ENCODE measurements at regions not wholly inside any gene's neighbourhood (a gene's known extent, or its start where the extent isn't known, plus 50 kb on each side); places are given as distances from the start of the nearest gene placed in this dataset.
A peak's percentile ranks its signal among the peaks of the same experiment; 100 is the strongest.

DNA sequence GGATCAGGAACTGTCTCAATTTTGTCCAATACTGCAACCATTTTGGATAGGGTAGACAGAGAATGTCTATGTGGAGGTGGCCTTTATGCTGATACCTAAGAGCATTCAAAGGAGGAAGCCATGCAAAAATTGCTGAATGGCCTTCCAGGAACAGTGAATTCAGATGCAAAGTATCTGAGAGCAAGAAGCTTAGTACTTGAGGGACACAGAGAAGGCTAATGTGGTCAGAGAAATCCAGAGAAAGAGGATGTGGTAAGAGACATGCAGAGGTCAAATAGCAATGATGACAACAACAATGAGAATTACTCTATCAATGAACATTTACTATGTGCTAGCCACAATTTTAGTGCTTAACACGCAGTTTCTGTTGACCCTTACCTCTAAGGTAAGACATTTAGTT is 785.6 kb upstream of the KLHL1 start:
- 43% methylated on average over 1 of the region's 1 CpG for WGBS (ENCODE audit: low lambda C conversion rate)
- ChIA-PET CTCF (no interaction called here), POLR2A (no interaction called here)
- Histone ChIP-seq H3K27me3 (ENCODE audit: insufficient read depth) (no peaks in the 10 kb centered on the region), H3K9me2 (no peaks in the 10 kb centered on the region), H3K4me2 (no peak overlapping the region), H3K4me1 (ENCODE audit: control insufficient read depth in 1 of 2, insufficient read depth in 2 of 2, low read depth in 1 of 2, low read length in 1 of 2) (no peaks in the 10 kb centered on the region), H4K20me1 (ENCODE audit: insufficient read depth) (no peaks in the 10 kb centered on the region), H3K36me3 (replicated peaks in 1 of 2; ENCODE audit: control insufficient read depth in 1 of 2, insufficient read depth in 2 of 2, low read length in 1 of 2) (no peaks in the 10 kb centered on the region), H3K9me3 (no peaks in the 10 kb centered on the region), H3K9ac (no peak overlapping the region), H2AFZ (ENCODE audit: low read depth) (0 out of 2 replicates have a peak overlapping the region, but pooled peaks have one; percentile 12), H3K27ac (ENCODE audit: low read depth in 2 of 2, low read length in 1 of 2) (no peak overlapping the region), H3F3A (replicated peaks; ENCODE audit: insufficient read depth) (peaks cover 6% of the 10 kb centered on the region), H3K4me3 (ENCODE audit: low read depth in 2 of 2, low read length in 1 of 2) (no peak overlapping the region), H3K79me2 (ENCODE audit: insufficient read depth) (no peaks in the 10 kb centered on the region)
- DNase-seq, result no peak
- TF ChIP-seq, protein P1, sequence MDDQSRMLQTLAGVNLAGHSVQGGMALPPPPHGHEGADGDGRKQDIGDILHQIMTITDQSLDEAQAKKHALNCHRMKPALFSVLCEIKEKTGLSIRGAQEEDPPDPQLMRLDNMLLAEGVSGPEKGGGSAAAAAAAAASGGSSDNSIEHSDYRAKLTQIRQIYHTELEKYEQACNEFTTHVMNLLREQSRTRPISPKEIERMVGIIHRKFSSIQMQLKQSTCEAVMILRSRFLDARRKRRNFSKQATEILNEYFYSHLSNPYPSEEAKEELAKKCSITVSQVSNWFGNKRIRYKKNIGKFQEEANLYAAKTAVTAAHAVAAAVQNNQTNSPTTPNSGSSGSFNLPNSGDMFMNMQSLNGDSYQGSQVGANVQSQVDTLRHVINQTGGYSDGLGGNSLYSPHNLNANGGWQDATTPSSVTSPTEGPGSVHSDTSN (IDR thresholded peaks at IDR 0.05), result no peak
- no peak for TF ChIP-seq SMC3 (IDR thresholded peaks at IDR 0.05; ENCODE audit: low read depth, low read length)
- TF ChIP-seq POLR2AphosphoS5 (IDR thresholded peaks at IDR 0.05; ENCODE audit: low read depth, low read length), result no peak
- no peak for TF ChIP-seq USF1 (IDR thresholded peaks at IDR 0.05; ENCODE audit: borderline replicate concordance, low read depth)
- no peak for TF ChIP-seq RAD21 (IDR thresholded peaks at IDR 0.05; ENCODE audit: low read length)
- no peak for TF ChIP-seq FOXJ3 (CRISPR knock-in tag; IDR thresholded peaks at IDR 0.05)
- TF ChIP-seq FOSL2 (IDR thresholded peaks at IDR 0.05; ENCODE audit: borderline replicate concordance, low read depth), result no peak
- no peak for TF ChIP-seq RXRA (IDR thresholded peaks at IDR 0.05; ENCODE audit: borderline replicate concordance, low read depth)
- TF ChIP-seq TAF1 (IDR thresholded peaks at IDR 0.05; ENCODE audit: borderline replicate concordance, low read depth, low read length), result no peak
- TF ChIP-seq ELF1 (IDR thresholded peaks at IDR 0.05), result no peak
- no peak for TF ChIP-seq TEAD4 (IDR thresholded peaks at IDR 0.05; ENCODE audit: borderline replicate concordance, insufficient read depth)

- no peaks in the 10 kb centered on the region for H4K20me1 ChIP-seq (ENCODE audit: insufficient read depth)
- no peak overlapping the region for H3K4me3 ChIP-seq (ENCODE audit: low read depth in 2 of 2, low read length in 1 of 2)
- no peaks in the 10 kb centered on the region for H3K9me3 ChIP-seq
- ChIA-PET POLR2A (no interaction called here), CTCF (no interaction called here)
- no peaks in the 10 kb centered on the region for H3K4me1 ChIP-seq (ENCODE audit: control insufficient read depth in 1 of 2, insufficient read depth in 2 of 2, low read depth in 1 of 2, low read length in 1 of 2)
- TF ChIP-seq CHD2 (IDR thresholded peaks at IDR 0.05; ENCODE audit: low read length, partially characterized antibody) (no peak), MAX (IDR thresholded peaks at IDR 0.05; ENCODE audit: low read depth) (no peak)
- H3K27me3 ChIP-seq (ENCODE audit: insufficient read depth), result no peaks in the 10 kb centered on the region
- H3K27ac ChIP-seq (ENCODE audit: low read depth in 2 of 2, low read length in 1 of 2), result peak overlapping the region in 1 of 2 experiments; percentile 46; a peak in 1 of 4 replicates
- H3K4me2 ChIP-seq, result no peak overlapping the region
- no peaks in the 10 kb centered on the region for H3K9me2 ChIP-seq
- peaks cover 6% of the 10 kb centered on the region for H3F3A ChIP-seq (replicated peaks; ENCODE audit: insufficient read depth)
- H2AFZ ChIP-seq (ENCODE audit: low read depth), result no peak overlapping the region
- DNase-seq, result no peak
- H3K79me2 ChIP-seq (ENCODE audit: insufficient read depth), result no peaks in the 10 kb centered on the region
- no peak overlapping the region for H3K9ac ChIP-seq
- H3K36me3 ChIP-seq (replicated peaks in 1 of 2; ENCODE audit: control insufficient read depth in 1 of 2, insufficient read depth in 2 of 2, low read length in 1 of 2), result no peaks in the 10 kb centered on the region
Measured at GRCh38 chr13:70890289-70890688, 782.0 kb upstream of the KLHL1 start.
